MM.1S (cell line): ENCODE measurements at regions not wholly inside any gene's neighbourhood (a gene's known extent, or its start where the extent isn't known, plus 50 kb on each side); places are given as distances from the start of the nearest gene placed in this dataset.

Experiments
- DNase-seq: peaks from one replicate; pipeline ENCODE4 v3.0.0-alpha.2; 2015
- H2AFZ ChIP-seq: fragments of 300-600 bp; sonication (generic); 2 replicates; pipeline ENCODE4 v1.6.0; 2016; ENCODE audit warnings: antibody characterized with exemption, low read length
- H3F3A ChIP-seq: fragments of 300-600 bp; sonication (generic); 2 replicates; pipeline ENCODE4 v1.6.1; 2016; ENCODE audit warnings: mild to moderate bottlenecking, antibody characterized with exemption, low read length, moderate library complexity, mixed read lengths; ENCODE audit not compliant: insufficient read depth
- H3K27ac ChIP-seq: fragments of 300-600 bp; sonication (generic); 2 replicates; pipeline ENCODE4 v1.5.1; 2016; ENCODE audit warnings: mild to moderate bottlenecking, low read length
- H3K27me3 ChIP-seq: fragments of 300-600 bp; sonication (generic); replicated peaks from 2 replicates; pipeline ENCODE4 v1.6.0; 2016; ENCODE audit warnings: low read length; ENCODE audit not compliant: insufficient read depth
- H3K36me3 ChIP-seq: fragments of 300-600 bp; sonication (generic); replicated peaks from 2 replicates; pipeline ENCODE4 v1.6.1; 2016; ENCODE audit warnings: mild to moderate bottlenecking, low read length, mixed read lengths; ENCODE audit not compliant: insufficient read depth
- H3K4me1 ChIP-seq: fragments of 300-600 bp; sonication (generic); 2 replicates; pipeline ENCODE4 v1.6.1; 2016; ENCODE audit warnings: low read length, mixed read lengths
- H3K4me2 ChIP-seq: fragments of 300-600 bp; sonication (generic); 2 replicates; pipeline ENCODE4 v1.6.0; 2016; ENCODE audit warnings: low read depth, low read length
- H3K4me3 ChIP-seq: fragments of 300-600 bp; sonication (generic); 2 replicates; pipeline ENCODE4 v1.5.1; 2016; ENCODE audit warnings: low read length, mixed read lengths
- H3K79me2 ChIP-seq: fragments of 300-600 bp; sonication (generic); 2 replicates; pipeline ENCODE4 v1.6.1; 2016; ENCODE audit warnings: mixed run types, low read length, mixed read lengths
- H3K9ac ChIP-seq: fragments of 300-600 bp; sonication (generic); 2 replicates; pipeline ENCODE4 v1.6.1; 2016; ENCODE audit warnings: low read length, mixed read lengths
- H3K9me2 ChIP-seq: fragments of 300-600 bp; sonication (generic); replicated peaks from 2 replicates; pipeline ENCODE4 v1.6.1; 2016; ENCODE audit warnings: mild to moderate bottlenecking, low read length, mixed read lengths; ENCODE audit not compliant: insufficient read depth
- H3K9me3 ChIP-seq: fragments of 300-600 bp; sonication (generic); replicated peaks from 2 replicates; pipeline ENCODE4 v1.6.1; 2016; ENCODE audit warnings: mild to moderate bottlenecking, low read length, mixed read lengths; ENCODE audit not compliant: insufficient read depth
- H4K20me1 ChIP-seq: fragments of 300-600 bp; sonication (generic); 2 replicates; pipeline ENCODE4 v1.6.1; 2016; ENCODE audit warnings: mild to moderate bottlenecking, low read length, moderate library complexity, mixed read lengths; ENCODE audit not compliant: insufficient read depth
- EZH2 ChIP-seq: fragments of 300-600 bp; sonication (generic); optimal IDR thresholded peaks from 2 replicates; pipeline ENCODE3; 2017; ENCODE audit warnings: low read depth, mild to moderate bottlenecking, antibody characterized with exemption, low read length, mixed read lengths
- EZH2phosphoT487 ChIP-seq: fragments of 300-600 bp; sonication (generic); IDR thresholded peaks from 2 replicates; pipeline ENCODE4 v1.6.1; 2018; ENCODE audit warnings: antibody characterized with exemption, low read length
- TF ChIP-seq, protein P1 (sequence below): fragments of 300-600 bp; sonication (generic); IDR thresholded peaks from 2 replicates; pipeline ENCODE4 v1.5.1; 2016; ENCODE audit warnings: antibody characterized with exemption, low read length, mixed read lengths

DNA sequence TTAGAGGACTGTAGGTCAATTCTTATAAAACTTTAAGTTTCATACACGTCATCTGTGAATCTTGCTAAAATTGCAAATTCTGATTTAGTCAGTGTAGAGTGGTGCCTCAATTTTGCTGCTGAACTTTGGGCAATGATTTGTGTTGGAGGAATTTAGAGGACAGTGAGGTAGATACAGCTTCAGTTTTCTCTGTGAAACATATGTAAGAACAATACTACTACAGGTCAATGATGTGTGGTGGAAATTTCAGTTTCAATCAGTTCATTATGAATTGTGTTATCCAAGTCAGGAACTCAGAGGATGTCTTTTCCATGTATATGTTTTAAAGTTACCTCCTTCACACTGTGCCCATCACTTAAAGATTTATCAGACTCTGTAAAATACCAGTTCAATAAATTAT, 1597.8 kb upstream of the PCDH10 start:
- no peak overlapping the region for H3K4me3 ChIP-seq
- no peak overlapping the region for H3K27ac ChIP-seq
- no peaks in the 10 kb centered on the region for H3K79me2 ChIP-seq
- DNase-seq = no peak
- H3F3A ChIP-seq = no peaks in the 10 kb centered on the region
- H3K36me3 ChIP-seq = no peaks in the 10 kb centered on the region
- no peaks in the 10 kb centered on the region for H3K9me3 ChIP-seq
- no peak overlapping the region for H2AFZ ChIP-seq
- H3K9ac ChIP-seq = no peak overlapping the region
- no peak overlapping the region for H3K4me2 ChIP-seq
- no peaks in the 10 kb centered on the region for H3K27me3 ChIP-seq
- no peak for TF ChIP-seq EZH2phosphoT487
- TF ChIP-seq EZH2 = no peak
- TF ChIP-seq, protein P1, sequence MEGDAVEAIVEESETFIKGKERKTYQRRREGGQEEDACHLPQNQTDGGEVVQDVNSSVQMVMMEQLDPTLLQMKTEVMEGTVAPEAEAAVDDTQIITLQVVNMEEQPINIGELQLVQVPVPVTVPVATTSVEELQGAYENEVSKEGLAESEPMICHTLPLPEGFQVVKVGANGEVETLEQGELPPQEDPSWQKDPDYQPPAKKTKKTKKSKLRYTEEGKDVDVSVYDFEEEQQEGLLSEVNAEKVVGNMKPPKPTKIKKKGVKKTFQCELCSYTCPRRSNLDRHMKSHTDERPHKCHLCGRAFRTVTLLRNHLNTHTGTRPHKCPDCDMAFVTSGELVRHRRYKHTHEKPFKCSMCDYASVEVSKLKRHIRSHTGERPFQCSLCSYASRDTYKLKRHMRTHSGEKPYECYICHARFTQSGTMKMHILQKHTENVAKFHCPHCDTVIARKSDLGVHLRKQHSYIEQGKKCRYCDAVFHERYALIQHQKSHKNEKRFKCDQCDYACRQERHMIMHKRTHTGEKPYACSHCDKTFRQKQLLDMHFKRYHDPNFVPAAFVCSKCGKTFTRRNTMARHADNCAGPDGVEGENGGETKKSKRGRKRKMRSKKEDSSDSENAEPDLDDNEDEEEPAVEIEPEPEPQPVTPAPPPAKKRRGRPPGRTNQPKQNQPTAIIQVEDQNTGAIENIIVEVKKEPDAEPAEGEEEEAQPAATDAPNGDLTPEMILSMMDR = no peak
- H3K4me1 ChIP-seq = peaks cover 5% of the 10 kb centered on the region; the same call in 1 of the 2 replicates
- no peaks in the 10 kb centered on the region for H4K20me1 ChIP-seq
- H3K9me2 ChIP-seq = no peaks in the 10 kb centered on the region

DNA sequence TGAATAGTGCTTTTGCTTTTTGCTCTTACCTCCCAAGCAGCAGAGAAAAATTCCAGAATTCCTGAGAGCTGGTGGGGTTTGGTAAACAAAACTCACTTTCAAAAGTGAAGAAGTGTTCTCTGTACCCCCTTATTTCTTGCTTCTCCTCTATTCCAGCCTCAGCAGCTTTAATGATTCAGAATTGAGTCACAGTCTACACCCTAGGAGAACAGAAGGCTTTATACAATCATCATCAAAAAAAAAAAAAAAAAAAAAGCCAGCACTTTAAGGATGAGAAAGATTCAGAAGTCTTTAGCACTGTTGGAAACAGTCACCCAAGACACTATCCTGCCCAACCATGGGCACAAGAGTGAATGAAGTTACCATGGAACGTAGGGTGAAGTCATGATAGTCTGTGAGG, 1583.1 kb upstream of the PCDH10 start:
- DNase-seq = no peak
- no peaks in the 10 kb centered on the region for H3F3A ChIP-seq

DNA sequence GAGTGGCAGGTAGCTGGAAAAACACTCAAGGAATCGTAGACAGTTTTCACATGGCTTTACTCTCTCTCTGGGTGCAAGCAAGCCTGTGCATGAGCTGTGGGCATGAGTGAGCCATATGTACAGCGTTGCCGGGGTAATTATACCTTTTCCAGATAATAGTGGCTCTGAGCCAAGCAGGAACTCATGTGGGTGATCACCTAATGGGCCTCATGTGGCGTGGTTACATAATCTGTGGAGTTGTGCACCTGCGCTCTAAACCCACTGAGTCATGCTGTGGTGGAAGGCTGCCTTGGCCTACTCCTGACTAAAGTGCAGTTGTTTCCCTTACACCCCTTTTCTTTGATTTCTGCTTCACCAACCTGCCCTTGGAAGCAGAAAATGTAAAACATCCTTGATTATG, 1564.5 kb upstream of the PCDH10 start:
- H3F3A ChIP-seq = no peaks in the 10 kb centered on the region
- H3K9me2 ChIP-seq = no peaks in the 10 kb centered on the region
- no peaks in the 10 kb centered on the region for H3K9me3 ChIP-seq
- no peaks in the 10 kb centered on the region for H4K20me1 ChIP-seq
- H3K79me2 ChIP-seq = no peaks in the 10 kb centered on the region
- no peak overlapping the region for H3K4me2 ChIP-seq
- DNase-seq = no peak
- TF ChIP-seq EZH2phosphoT487 (no peak), EZH2 (no peak)
- TF ChIP-seq, protein P1 = no peak
- H2AFZ ChIP-seq = no peak overlapping the region
- H3K4me3 ChIP-seq = no peak overlapping the region
- no peaks in the 10 kb centered on the region for H3K27me3 ChIP-seq
- H3K27ac ChIP-seq = no peak overlapping the region
- no peak overlapping the region for H3K9ac ChIP-seq
- H3K4me1 ChIP-seq = no peaks in the 10 kb centered on the region
- no peaks in the 10 kb centered on the region for H3K36me3 ChIP-seq

More for the DNA sequence above, 1583.1 kb upstream of the PCDH10 start:
- TF ChIP-seq EZH2phosphoT487 (no peak), EZH2 (no peak)
- TF ChIP-seq, protein P1 = no peak
- Histone ChIP-seq H3K36me3 (no peaks in the 10 kb centered on the region), H3K27me3 (no peaks in the 10 kb centered on the region), H3K9me2 (no peaks in the 10 kb centered on the region), H3K4me3 (no peak overlapping the region), H3K27ac (no peak overlapping the region), H3K4me1 (no peaks in the 10 kb centered on the region), H2AFZ (no peak overlapping the region), H3K79me2 (no peaks in the 10 kb centered on the region), H3K9ac (no peak overlapping the region), H4K20me1 (no peaks in the 10 kb centered on the region), H3K4me2 (no peak overlapping the region), H3K9me3 (no peaks in the 10 kb centered on the region)
